Heart right ventricle (tissue), 16 donors: ENCODE measurements at regions not wholly inside any gene's neighbourhood (a gene's known extent, or its start where the extent isn't known, plus 50 kb on each side); places are given as distances from the start of the nearest gene placed in this dataset.
A peak's percentile ranks its signal among the peaks of the same experiment; 100 is the strongest.

Source experiments
- ATAC-seq, 8 donors: fragments of 200-7000 bp; cut with Tn5 transposase; one replicate each; pipeline ENCODE4 v1.9.1; 2020; ENCODE audit warnings: mild to moderate bottlenecking in 8 of 8, moderate library complexity in 8 of 8, moderate number of reproducible peaks in 1 of 8
- DNase-seq, 2 donors: peaks; one replicate each; pipeline ENCODE4 v3.0.0-alpha.2; 2020
- H3K27ac ChIP-seq, 10 donors: fragments of 200-600 bp; sonication (generic) in 2 of 10; one replicate each; pipeline versions ENCODE4 v1.5.0 to v1.8.0; 2020 to 2022; ENCODE audit warnings: mild to moderate bottlenecking in 3 of 10
- H3K27me3 ChIP-seq, 7 donors: fragments of 200-600 bp; one replicate each; pipeline ENCODE4 v1.8.0; 2021 to 2022; ENCODE audit warnings: mild to moderate bottlenecking in 2 of 7
- H3K36me3 ChIP-seq, 9 donors: fragments of 200-600 bp; sonication (generic) in 1 of 9; one replicate each; pipeline versions ENCODE4 v1.5.0 to v1.8.0; 2020 to 2022; ENCODE audit warnings: mild to moderate bottlenecking in 2 of 9
- H3K4me1 ChIP-seq, 9 donors: fragments of 200-600 bp; sonication (generic) in 1 of 9; one replicate each; pipeline versions ENCODE4 v1.5.0 to v1.8.0; 2020 to 2022; ENCODE audit warnings: mild to moderate bottlenecking in 4 of 9
- H3K4me3 ChIP-seq, 10 donors: fragments of 200-600 bp; sonication (generic) in 2 of 10; one replicate each; pipeline versions ENCODE4 v1.5.0 to v1.8.0; 2020 to 2022; ENCODE audit warnings: mild to moderate bottlenecking in 7 of 10, moderate library complexity in 2 of 10
- H3K9me3 ChIP-seq, 11 donors: fragments of 200-600 bp in 10 of 11; sonication (generic) in 2 of 11; one replicate each; pipeline versions ENCODE4 v1.5.0 to v1.8.0; 2013 to 2022; ENCODE audit warnings: mild to moderate bottlenecking in 2 of 11, control low read depth in 1 of 11, moderate library complexity in 1 of 11
- WGBS, 2 donors: extraction: QIAGEN DNeasy Blood & Tissue Kit; methylation state at CpG; one replicate each; pipeline ENCODE4 v1.1.7; 2013; ENCODE audit warnings: inconsistent platforms in 1 of 2; 5-methylcytosine and 5-hydroxymethylcytosine counted together
- intact Hi-C, 10 donors: fragments of 100-400 bp; cut with DNase I; formaldehyde crosslinking; loops; one replicate each; pipeline versions ENCODE4 v1.11.1 to v1.14.2; 2022
- TF ChIP-seq, protein P1 (sequence below), 9 donors: fragments of 200-600 bp; sonication (generic) in 2 of 9; IDR thresholded peaks; one replicate each; pipeline versions ENCODE4 v1.5.0 to v1.8.0; 2021 to 2022; ENCODE audit warnings: antibody characterized with exemption in 9 of 9, mild to moderate bottlenecking in 5 of 9, moderate library complexity in 1 of 9
- donor health status: Arrhythmogenic right ventricular cardiomyopathy.
- donor health status: ischemic (EF 13 %, LVEDD 7.1; RV severe dilation, severe dysfunction).
- donor health status: healthy with polysubstance abuse.
- donor health status: DM: no; HTN: yes; CAD: no.
- donor health status: DM: no; HTN: no; CAD: no.
- donor health status: ischemic (EF 25% LVEDD 6.9; RV normal size, moderate dysfunction).
- donor health status: ischemic (EF 25% LVEDD 5.7; RV mildly dilated, moderate dysfunction).
- donor health status: healthy.
- donor health status: DM: yes; HTN: yes; CAD: no.
- donor health status: Ischemic cardiomyopathy.
- donor health status: ischemic (EF 35%, LVEDD 5.7; RV mildly dilated, moderate dysfunction).
- donor health status: nonischemic (EF 11% LVEDD 7.7; RV severe dilation, severe dysfunction).
- donor health status: DM: yes; HTN: yes; CAD: no.
- donor health status: PGD.
- donor health status: ischemic (EF 29% LVEDD 5.4; RV normal size, mild dysfunction).
- donor health status: nonischemic (EF 23%, LVEDD 6.1; RV moderate dilation, normal function).

DNA sequence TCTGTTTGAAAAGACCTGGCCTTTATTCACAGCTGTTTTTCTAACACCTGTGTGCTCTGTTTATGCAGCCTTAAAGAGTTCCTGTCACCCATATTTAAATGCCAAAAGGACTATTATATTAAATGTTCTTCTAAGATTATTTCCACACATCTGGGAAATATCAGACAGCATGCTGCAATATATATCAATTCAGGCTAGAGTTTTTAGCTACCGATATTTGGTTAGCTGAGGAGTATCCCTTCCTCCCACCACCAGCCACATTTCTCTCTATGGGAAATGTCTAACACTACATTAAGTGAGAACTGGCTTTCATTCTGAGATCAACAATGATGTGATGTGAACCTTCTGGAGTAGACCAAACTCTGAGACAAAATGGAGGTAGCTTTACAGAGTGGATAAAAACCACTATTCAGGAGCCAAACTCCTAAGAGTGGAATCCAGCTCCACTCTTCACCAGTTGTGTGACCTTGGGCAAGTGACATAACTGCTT, 509.2 kb downstream of the ZNF608 start:
- Histone ChIP-seq H3K4me3 (no peak overlapping the region), H3K27me3 (no peaks in the 10 kb centered on the region), H3K9me3 (peaks cover 0 to 16% (median 0%) of the 10 kb centered on the region in 11 donors), H3K4me1 (peaks cover 0 to 31% (median 16%) of the 10 kb centered on the region in 9 donors), H3K36me3 (no peaks in the 10 kb centered on the region), H3K27ac (no peak overlapping the region)
- intact Hi-C loops = no loop called here
- ATAC-seq (no peak), DNase-seq (no peak)
- 63 to 65% methylated on average over 1 of the region's 1 CpG for whole genome bisulfite sequencing, 2 donors
- TF ChIP-seq, protein P1, sequence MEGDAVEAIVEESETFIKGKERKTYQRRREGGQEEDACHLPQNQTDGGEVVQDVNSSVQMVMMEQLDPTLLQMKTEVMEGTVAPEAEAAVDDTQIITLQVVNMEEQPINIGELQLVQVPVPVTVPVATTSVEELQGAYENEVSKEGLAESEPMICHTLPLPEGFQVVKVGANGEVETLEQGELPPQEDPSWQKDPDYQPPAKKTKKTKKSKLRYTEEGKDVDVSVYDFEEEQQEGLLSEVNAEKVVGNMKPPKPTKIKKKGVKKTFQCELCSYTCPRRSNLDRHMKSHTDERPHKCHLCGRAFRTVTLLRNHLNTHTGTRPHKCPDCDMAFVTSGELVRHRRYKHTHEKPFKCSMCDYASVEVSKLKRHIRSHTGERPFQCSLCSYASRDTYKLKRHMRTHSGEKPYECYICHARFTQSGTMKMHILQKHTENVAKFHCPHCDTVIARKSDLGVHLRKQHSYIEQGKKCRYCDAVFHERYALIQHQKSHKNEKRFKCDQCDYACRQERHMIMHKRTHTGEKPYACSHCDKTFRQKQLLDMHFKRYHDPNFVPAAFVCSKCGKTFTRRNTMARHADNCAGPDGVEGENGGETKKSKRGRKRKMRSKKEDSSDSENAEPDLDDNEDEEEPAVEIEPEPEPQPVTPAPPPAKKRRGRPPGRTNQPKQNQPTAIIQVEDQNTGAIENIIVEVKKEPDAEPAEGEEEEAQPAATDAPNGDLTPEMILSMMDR (IDR thresholded peaks at IDR 0.05) = no peak

DNA sequence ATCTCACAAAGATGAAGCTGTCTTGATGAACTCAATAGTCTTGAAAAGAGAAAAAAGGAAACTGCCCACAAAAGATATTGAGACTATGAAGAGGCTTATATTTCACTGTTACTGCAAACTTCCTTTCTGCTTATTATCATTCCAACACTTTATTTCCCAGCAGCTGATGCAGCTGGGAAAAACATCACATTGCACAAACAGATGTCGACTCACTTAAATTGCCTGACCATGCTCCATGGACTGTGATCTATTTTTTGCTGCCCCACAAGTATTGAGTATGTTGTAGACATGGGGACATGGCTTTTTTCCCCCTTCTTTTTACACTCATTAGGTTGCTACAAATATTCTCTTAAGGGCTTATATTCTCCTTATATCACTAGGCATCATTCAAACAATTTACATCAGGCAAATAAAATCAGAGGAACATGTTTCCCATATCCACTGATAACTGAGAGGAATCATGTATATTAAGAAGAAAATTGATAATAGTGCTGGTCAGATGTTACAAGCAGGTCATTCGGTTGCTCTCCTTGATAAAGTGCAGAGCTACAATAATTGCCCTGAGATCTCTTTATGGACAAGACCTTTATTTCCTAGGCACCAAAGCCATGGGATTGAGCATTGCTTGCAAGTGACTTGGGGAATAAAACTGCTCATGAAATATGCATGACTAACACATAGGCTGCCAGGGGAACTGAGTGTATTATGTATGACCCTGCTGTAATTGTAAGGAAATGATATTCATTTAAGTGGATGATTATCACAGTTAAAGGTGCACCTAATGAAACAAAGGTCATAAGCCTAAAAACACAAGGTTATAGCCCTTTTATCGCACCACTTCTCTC, 509.9 kb downstream of the ZNF608 start:
- Histone ChIP-seq H3K36me3 (no peaks in the 10 kb centered on the region), H3K9me3 (peaks cover 0 to 16% (median 0%) of the 10 kb centered on the region in 11 donors), H3K4me1 (peaks cover 0 to 31% (median 16%) of the 10 kb centered on the region in 9 donors), H3K27ac (no peak overlapping the region), H3K4me3 (no peak overlapping the region), H3K27me3 (no peaks in the 10 kb centered on the region)
- TF ChIP-seq, protein P1 (IDR thresholded peaks at IDR 0.05) = no peak
- intact Hi-C loops = no loop called here
- no peak for DNase-seq
- peak in 5 of 8 donors; percentile 31 to 60 (median 50) for ATAC-seq
- WGBS, 2 donors = 67 to 70% methylated on average over 3 of the region's 3 CpGs

DNA sequence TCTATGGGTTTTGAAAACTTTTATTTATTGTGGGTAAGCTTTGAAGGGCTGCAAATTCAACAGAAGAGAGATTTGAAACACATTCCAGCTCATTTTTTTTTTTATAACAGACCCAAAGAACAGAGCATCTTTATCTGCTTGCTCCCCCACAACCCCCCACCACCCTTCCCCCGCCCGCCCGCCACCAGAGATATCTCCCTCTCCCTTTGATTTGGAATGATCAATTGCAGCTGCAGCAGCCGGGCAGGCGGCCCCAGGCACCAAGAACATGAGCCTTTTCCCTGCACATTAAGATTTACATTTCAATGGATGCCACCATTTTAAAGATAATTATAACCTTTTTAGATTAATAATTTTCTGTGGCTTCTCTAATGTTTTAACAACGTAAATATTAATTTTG, 510.9 kb downstream of the ZNF608 start:
- Histone ChIP-seq H3K27ac (no peak overlapping the region), H3K9me3 (peaks cover 0 to 16% (median 0%) of the 10 kb centered on the region in 11 donors), H3K27me3 (no peaks in the 10 kb centered on the region), H3K36me3 (no peaks in the 10 kb centered on the region), H3K4me3 (no peak overlapping the region), H3K4me1 (peaks cover 0 to 31% (median 16%) of the 10 kb centered on the region in 9 donors)
- intact Hi-C loops = no loop called here
- ATAC-seq = no peak
- WGBS, 2 donors = 85 to 91% methylated on average over 6 of the region's 6 CpGs
- no peak for DNase-seq
- TF ChIP-seq, protein P1 (IDR thresholded peaks at IDR 0.05) = no peak

DNA sequence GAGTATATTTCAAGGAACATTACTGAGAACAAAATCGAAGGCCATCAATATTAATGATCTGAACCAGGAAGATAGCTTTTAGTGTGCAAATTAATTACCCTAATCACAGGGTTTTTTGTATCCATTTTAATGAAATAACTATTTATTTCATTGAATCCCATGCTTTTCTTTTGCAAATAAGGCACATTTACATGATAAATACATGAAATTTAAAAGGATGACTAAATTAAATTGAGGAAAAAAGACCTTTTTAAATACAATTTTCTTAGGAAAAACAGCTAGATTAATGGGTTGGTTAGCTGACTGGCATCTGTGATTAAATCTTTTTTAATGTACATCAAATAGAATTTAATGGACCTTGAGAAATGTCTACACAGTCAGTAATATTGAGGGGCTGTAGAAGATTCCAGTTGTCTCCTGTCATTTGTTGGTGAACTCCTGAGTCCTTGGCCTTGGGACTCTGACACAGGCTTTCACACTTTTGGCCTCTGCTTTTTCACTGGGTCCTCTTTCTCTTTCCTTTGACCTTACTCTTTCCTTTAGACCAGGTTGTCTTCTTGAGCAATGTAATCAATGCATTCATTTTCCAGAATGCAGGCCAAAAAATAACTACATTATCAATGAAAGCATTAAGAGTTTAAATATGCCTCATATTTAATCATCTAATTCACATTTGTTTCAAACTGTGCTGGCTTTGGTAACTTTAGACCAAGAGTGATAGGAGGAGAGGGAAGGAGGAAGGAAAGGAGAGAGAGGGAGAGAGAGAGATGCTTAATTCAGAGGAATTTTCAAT, 511.5 kb downstream of the ZNF608 start:
- TF ChIP-seq, protein P1 (IDR thresholded peaks at IDR 0.05) = no peak
- peaks cover 0 to 11% (median 0%) of the 10 kb centered on the region in 11 donors for H3K9me3 ChIP-seq
- peaks cover 0 to 31% (median 16%) of the 10 kb centered on the region in 9 donors for H3K4me1 ChIP-seq
- no peak overlapping the region for H3K4me3 ChIP-seq
- H3K27me3 ChIP-seq = no peaks in the 10 kb centered on the region
- no peak for DNase-seq
- H3K36me3 ChIP-seq = no peaks in the 10 kb centered on the region
- no peak overlapping the region for H3K27ac ChIP-seq
- ATAC-seq = no peak
- WGBS, 2 donors = 67 to 71% methylated on average over 1 of the region's 1 CpG
- intact Hi-C loops = no loop called here
